Activated naive CD4-positive, alpha-beta T cell treated with anti-CD3 and anti-CD28 coated beads, Interleukin-2, amount 10 ng/mL, durations not matched to agents 7 days and 5 days (primary cell): ENCODE measurements at regions not wholly inside any gene's neighbourhood (a gene's known extent, or its start where the extent isn't known, plus 50 kb on each side); places are given as distances from the start of the nearest gene placed in this dataset.

Experiments used
- CTCF ChIA-PET: fragments of 350-600 bp; sonication (Branson Sonifier 250); formaldehyde crosslinking; loops from one replicate; lab custom pipeline; 2021; ENCODE audit warnings: antibody characterized with exemption; lab: Charles Lee
- DNase-seq: peaks from one replicate; pipeline ENCODE4 v3.0.0-alpha.2; 2020
- H3K27ac Mint-ChIP-seq: one replicate; pipeline ENCODE4 v1.8.0; 2021; ENCODE audit warnings: mild to moderate bottlenecking, moderate library complexity, mixed read lengths
- H3K27me3 Mint-ChIP-seq: one replicate; pipeline ENCODE4 v1.8.0; 2021; ENCODE audit warnings: mild to moderate bottlenecking, mixed read lengths
- H3K36me3 Mint-ChIP-seq: one replicate; pipeline ENCODE4 v1.8.0; 2021; ENCODE audit warnings: mixed read lengths
- H3K4me1 Mint-ChIP-seq: one replicate; pipeline ENCODE4 v1.8.0; 2021; ENCODE audit warnings: mixed read lengths
- H3K4me3 Mint-ChIP-seq: one replicate; pipeline ENCODE4 v1.8.0; 2021; ENCODE audit warnings: mild to moderate bottlenecking, moderate library complexity, mixed read lengths
- H3K9me3 Mint-ChIP-seq: one replicate; pipeline ENCODE4 v1.8.0; 2021; ENCODE audit warnings: mixed read lengths

GRCh38 chr2:128389388-128390086 is 70.9 kb upstream of the HS6ST1 start:
- Mint-ChIP-seq H3K4me3 (no peak overlapping the region), H3K9me3 (no peaks in the 10 kb centered on the region), H3K27ac (no peak overlapping the region), H3K36me3 (no peaks in the 10 kb centered on the region), H3K27me3 (peaks cover 13% of the 10 kb centered on the region), H3K4me1 (no peaks in the 10 kb centered on the region)
- DNase-seq: no peak
- CTCF ChIA-PET: no interaction called here

GRCh38 chr2:128390256-128390990 is 71.8 kb upstream of the HS6ST1 start:
- H3K27me3 Mint-ChIP-seq: peaks cover 13% of the 10 kb centered on the region
- H3K36me3 Mint-ChIP-seq: no peaks in the 10 kb centered on the region
- H3K27ac Mint-ChIP-seq: no peak overlapping the region
- no peaks in the 10 kb centered on the region for H3K9me3 Mint-ChIP-seq
- H3K4me3 Mint-ChIP-seq: no peak overlapping the region
- no peak for DNase-seq
- no peaks in the 10 kb centered on the region for H3K4me1 Mint-ChIP-seq
- CTCF ChIA-PET: no interaction called here

- Mint-ChIP-seq H3K27ac (no peak overlapping the region), H3K27me3 (peaks cover 13% of the 10 kb centered on the region), H3K4me1 (no peaks in the 10 kb centered on the region), H3K36me3 (no peaks in the 10 kb centered on the region), H3K9me3 (no peaks in the 10 kb centered on the region), H3K4me3 (no peak overlapping the region)
- no peak for DNase-seq
- CTCF ChIA-PET: no interaction called here
Measured at GRCh38 chr2:128390991-128391630, 72.4 kb upstream of the HS6ST1 start.

- Mint-ChIP-seq H3K36me3 (no peaks in the 10 kb centered on the region), H3K27me3 (peaks cover 10% of the 10 kb centered on the region), H3K4me3 (no peak overlapping the region), H3K9me3 (no peaks in the 10 kb centered on the region), H3K4me1 (no peaks in the 10 kb centered on the region), H3K27ac (no peak overlapping the region)
- no peak for DNase-seq
- CTCF ChIA-PET: no interaction called here
Measured at GRCh38 chr2:128391679-128392078, 73.0 kb upstream of the HS6ST1 start.

- Mint-ChIP-seq H3K36me3 (no peaks in the 10 kb centered on the region), H3K4me1 (no peaks in the 10 kb centered on the region), H3K27ac (no peak overlapping the region), H3K9me3 (no peaks in the 10 kb centered on the region), H3K4me3 (no peak overlapping the region), H3K27me3 (peaks cover 10% of the 10 kb centered on the region)
- no peak for DNase-seq
- CTCF ChIA-PET: no interaction called here
Measured at GRCh38 chr2:128392207-128392606, 73.5 kb upstream of the HS6ST1 start.

- Mint-ChIP-seq H3K4me1 (no peaks in the 10 kb centered on the region), H3K9me3 (no peaks in the 10 kb centered on the region), H3K27me3 (peaks cover 3% of the 10 kb centered on the region), H3K4me3 (no peak overlapping the region), H3K36me3 (no peaks in the 10 kb centered on the region), H3K27ac (no peak overlapping the region)
- DNase-seq: no peak
- CTCF ChIA-PET: no interaction called here
Measured at GRCh38 chr2:128394007-128394730, 75.5 kb upstream of the HS6ST1 start.

GRCh38 chr2:128395196-128395595 is 76.5 kb upstream of the HS6ST1 start:
- CTCF ChIA-PET: no interaction called here
- H3K9me3 Mint-ChIP-seq: no peaks in the 10 kb centered on the region
- no peak overlapping the region for H3K27ac Mint-ChIP-seq
- peaks cover 2% of the 10 kb centered on the region for H3K27me3 Mint-ChIP-seq
- no peaks in the 10 kb centered on the region for H3K4me1 Mint-ChIP-seq
- H3K4me3 Mint-ChIP-seq: no peak overlapping the region
- no peak for DNase-seq
- no peaks in the 10 kb centered on the region for H3K36me3 Mint-ChIP-seq

- no peak overlapping the region for H3K4me3 Mint-ChIP-seq
- no peaks in the 10 kb centered on the region for H3K9me3 Mint-ChIP-seq
- no peak for DNase-seq
- no peaks in the 10 kb centered on the region for H3K4me1 Mint-ChIP-seq
- no peaks in the 10 kb centered on the region for H3K27me3 Mint-ChIP-seq
- H3K36me3 Mint-ChIP-seq: no peaks in the 10 kb centered on the region
- H3K27ac Mint-ChIP-seq: no peak overlapping the region
- CTCF ChIA-PET: no interaction called here
Measured at GRCh38 chr2:128395640-128396499, 77.2 kb upstream of the HS6ST1 start.

GRCh38 chr2:128396500-128396891 is 77.8 kb upstream of the HS6ST1 start:
- Mint-ChIP-seq H3K27me3 (no peaks in the 10 kb centered on the region), H3K27ac (no peak overlapping the region), H3K9me3 (no peaks in the 10 kb centered on the region), H3K4me1 (no peaks in the 10 kb centered on the region), H3K4me3 (no peak overlapping the region), H3K36me3 (no peaks in the 10 kb centered on the region)
- no peak for DNase-seq
- CTCF ChIA-PET: no interaction called here

GRCh38 chr2:128396946-128397345 is 78.3 kb upstream of the HS6ST1 start:
- Mint-ChIP-seq H3K9me3 (no peaks in the 10 kb centered on the region), H3K27me3 (peaks cover 4% of the 10 kb centered on the region), H3K27ac (no peak overlapping the region), H3K4me1 (no peaks in the 10 kb centered on the region), H3K36me3 (no peaks in the 10 kb centered on the region), H3K4me3 (no peak overlapping the region)
- CTCF ChIA-PET: no interaction called here
- no peak for DNase-seq

GRCh38 chr2:128399256-128399655 is 80.6 kb upstream of the HS6ST1 start:
- no peaks in the 10 kb centered on the region for H3K4me1 Mint-ChIP-seq
- DNase-seq: no peak
- CTCF ChIA-PET: no interaction called here
- H3K9me3 Mint-ChIP-seq: no peaks in the 10 kb centered on the region
- H3K4me3 Mint-ChIP-seq: no peak overlapping the region
- H3K36me3 Mint-ChIP-seq: no peaks in the 10 kb centered on the region
- no peak overlapping the region for H3K27ac Mint-ChIP-seq
- peaks cover 11% of the 10 kb centered on the region for H3K27me3 Mint-ChIP-seq

- H3K36me3 Mint-ChIP-seq: no peaks in the 10 kb centered on the region
- no peak overlapping the region for H3K4me3 Mint-ChIP-seq
- no peaks in the 10 kb centered on the region for H3K4me1 Mint-ChIP-seq
- CTCF ChIA-PET: no interaction called here
- no peaks in the 10 kb centered on the region for H3K9me3 Mint-ChIP-seq
- peaks cover 11% of the 10 kb centered on the region for H3K27me3 Mint-ChIP-seq
- no peak overlapping the region for H3K27ac Mint-ChIP-seq
- DNase-seq: no peak
Measured at GRCh38 chr2:128399690-128400291, 81.1 kb upstream of the HS6ST1 start.

- H3K27me3 Mint-ChIP-seq: peaks cover 11% of the 10 kb centered on the region
- no peaks in the 10 kb centered on the region for H3K9me3 Mint-ChIP-seq
- no peak overlapping the region for H3K4me3 Mint-ChIP-seq
- CTCF ChIA-PET: no interaction called here
- no peaks in the 10 kb centered on the region for H3K4me1 Mint-ChIP-seq
- DNase-seq: no peak
- H3K27ac Mint-ChIP-seq: no peak overlapping the region
- H3K36me3 Mint-ChIP-seq: no peaks in the 10 kb centered on the region
Measured at GRCh38 chr2:128401680-128402079, 83.0 kb upstream of the HS6ST1 start.
